Activated naive CD4-positive, alpha-beta T cell treated with anti-CD3 and anti-CD28 coated beads, Interleukin-2, amount 50 U/mL, for 24 hours (primary cell): ENCODE measurements at regions not wholly inside any gene's neighbourhood (a gene's known extent, or its start where the extent isn't known, plus 50 kb on each side); places are given as distances from the start of the nearest gene placed in this dataset.

Experiments
- H3K27ac Mint-ChIP-seq: one replicate; pipeline ENCODE4 v1.8.0; 2021; ENCODE audit warnings: mild to moderate bottlenecking, mixed read lengths
- H3K27me3 Mint-ChIP-seq: one replicate; pipeline ENCODE4 v1.8.0; 2021; ENCODE audit warnings: mixed read lengths
- H3K36me3 Mint-ChIP-seq: one replicate; pipeline ENCODE4 v1.8.0; 2021; ENCODE audit warnings: mixed read lengths
- H3K4me1 Mint-ChIP-seq: one replicate; pipeline ENCODE4 v1.8.0; 2021; ENCODE audit warnings: mixed read lengths
- H3K4me3 Mint-ChIP-seq: one replicate; pipeline ENCODE4 v1.8.0; 2021; ENCODE audit warnings: mild to moderate bottlenecking, mixed read lengths
- H3K9me3 Mint-ChIP-seq: one replicate; pipeline ENCODE4 v1.8.0; 2021; ENCODE audit warnings: mixed read lengths

- peaks cover 4% of the 10 kb centered on the region for H3K9me3 Mint-ChIP-seq
- H3K4me3 Mint-ChIP-seq, result no peak overlapping the region
- H3K27me3 Mint-ChIP-seq, result no peaks in the 10 kb centered on the region
- H3K36me3 Mint-ChIP-seq, result no peaks in the 10 kb centered on the region
- no peak overlapping the region for H3K27ac Mint-ChIP-seq
- no peaks in the 10 kb centered on the region for H3K4me1 Mint-ChIP-seq
These were observed 296.8 kb downstream of the WDR72 start for GRCh38 chr15:53462651-53463050.

- no peak overlapping the region for H3K4me3 Mint-ChIP-seq
- H3K27ac Mint-ChIP-seq, result no peak overlapping the region
- no peaks in the 10 kb centered on the region for H3K36me3 Mint-ChIP-seq
- H3K27me3 Mint-ChIP-seq, result no peaks in the 10 kb centered on the region
- no peaks in the 10 kb centered on the region for H3K4me1 Mint-ChIP-seq
- H3K9me3 Mint-ChIP-seq, result peaks cover 4% of the 10 kb centered on the region
These were observed 297.8 kb downstream of the WDR72 start for GRCh38 chr15:53461677-53462076.

GRCh38 chr15:53458736-53459135, 300.7 kb downstream of the WDR72 start:
- no peaks in the 10 kb centered on the region for H3K27me3 Mint-ChIP-seq
- peaks cover 2% of the 10 kb centered on the region for H3K9me3 Mint-ChIP-seq
- H3K36me3 Mint-ChIP-seq, result no peaks in the 10 kb centered on the region
- no peak overlapping the region for H3K4me3 Mint-ChIP-seq
- no peaks in the 10 kb centered on the region for H3K4me1 Mint-ChIP-seq
- H3K27ac Mint-ChIP-seq, result no peak overlapping the region

- Mint-ChIP-seq H3K27ac (no peak overlapping the region), H3K27me3 (no peaks in the 10 kb centered on the region), H3K4me3 (no peak overlapping the region), H3K4me1 (no peaks in the 10 kb centered on the region), H3K9me3 (no peaks in the 10 kb centered on the region), H3K36me3 (no peaks in the 10 kb centered on the region)
These were observed 302.0 kb downstream of the WDR72 start for GRCh38 chr15:53457479-53457878.

- no peaks in the 10 kb centered on the region for H3K36me3 Mint-ChIP-seq
- H3K9me3 Mint-ChIP-seq, result no peaks in the 10 kb centered on the region
- H3K4me3 Mint-ChIP-seq, result no peak overlapping the region
- no peaks in the 10 kb centered on the region for H3K4me1 Mint-ChIP-seq
- H3K27me3 Mint-ChIP-seq, result no peaks in the 10 kb centered on the region
- H3K27ac Mint-ChIP-seq, result no peak overlapping the region
These were observed 304.4 kb downstream of the WDR72 start for GRCh38 chr15:53454843-53455721.

GRCh38 chr15:53454535-53454842, 305.0 kb downstream of the WDR72 start:
- H3K4me1 Mint-ChIP-seq, result no peaks in the 10 kb centered on the region

GRCh38 chr15:53453253-53454105, 306.0 kb downstream of the WDR72 start:
- H3K9me3 Mint-ChIP-seq, result no peaks in the 10 kb centered on the region
- no peaks in the 10 kb centered on the region for H3K27me3 Mint-ChIP-seq
- H3K4me3 Mint-ChIP-seq, result no peak overlapping the region
- no peak overlapping the region for H3K27ac Mint-ChIP-seq
- H3K4me1 Mint-ChIP-seq, result no peaks in the 10 kb centered on the region
- H3K36me3 Mint-ChIP-seq, result no peaks in the 10 kb centered on the region

More at GRCh38 chr15:53454535-53454842, 305.0 kb downstream of the WDR72 start:
- no peaks in the 10 kb centered on the region for H3K27me3 Mint-ChIP-seq
- no peak overlapping the region for H3K4me3 Mint-ChIP-seq
- no peaks in the 10 kb centered on the region for H3K36me3 Mint-ChIP-seq
- no peak overlapping the region for H3K27ac Mint-ChIP-seq
- no peaks in the 10 kb centered on the region for H3K9me3 Mint-ChIP-seq

GRCh38 chr15:53448232-53449015, 311.0 kb downstream of the WDR72 start:
- Mint-ChIP-seq H3K9me3 (no peaks in the 10 kb centered on the region), H3K36me3 (no peaks in the 10 kb centered on the region), H3K4me1 (no peaks in the 10 kb centered on the region), H3K27me3 (no peaks in the 10 kb centered on the region), H3K27ac (no peak overlapping the region), H3K4me3 (no peak overlapping the region)

- Mint-ChIP-seq H3K27ac (no peak overlapping the region), H3K27me3 (no peaks in the 10 kb centered on the region), H3K9me3 (no peaks in the 10 kb centered on the region), H3K36me3 (no peaks in the 10 kb centered on the region), H3K4me3 (no peak overlapping the region), H3K4me1 (no peaks in the 10 kb centered on the region)
These were observed 311.7 kb downstream of the WDR72 start for GRCh38 chr15:53447742-53448141.

- Mint-ChIP-seq H3K27me3 (no peaks in the 10 kb centered on the region), H3K9me3 (no peaks in the 10 kb centered on the region), H3K27ac (no peak overlapping the region), H3K4me3 (no peak overlapping the region), H3K36me3 (no peaks in the 10 kb centered on the region), H3K4me1 (no peaks in the 10 kb centered on the region)
These were observed 312.3 kb downstream of the WDR72 start for GRCh38 chr15:53447053-53447574.

GRCh38 chr15:53446376-53446775, 313.1 kb downstream of the WDR72 start:
- Mint-ChIP-seq H3K4me3 (no peak overlapping the region), H3K9me3 (no peaks in the 10 kb centered on the region), H3K36me3 (no peaks in the 10 kb centered on the region), H3K27me3 (no peaks in the 10 kb centered on the region), H3K4me1 (no peaks in the 10 kb centered on the region), H3K27ac (no peak overlapping the region)

GRCh38 chr15:53445531-53445930, 313.9 kb downstream of the WDR72 start:
- no peaks in the 10 kb centered on the region for H3K9me3 Mint-ChIP-seq
- no peaks in the 10 kb centered on the region for H3K4me1 Mint-ChIP-seq
- no peak overlapping the region for H3K4me3 Mint-ChIP-seq

GRCh38 chr15:53437985-53438841, 321.2 kb downstream of the WDR72 start:
- no peak overlapping the region for H3K27ac Mint-ChIP-seq
- H3K4me3 Mint-ChIP-seq, result no peak overlapping the region
- H3K27me3 Mint-ChIP-seq, result no peaks in the 10 kb centered on the region
- no peaks in the 10 kb centered on the region for H3K9me3 Mint-ChIP-seq
- H3K36me3 Mint-ChIP-seq, result no peaks in the 10 kb centered on the region
- no peaks in the 10 kb centered on the region for H3K4me1 Mint-ChIP-seq

More at GRCh38 chr15:53445531-53445930, 313.9 kb downstream of the WDR72 start:
- no peaks in the 10 kb centered on the region for H3K27me3 Mint-ChIP-seq
- H3K36me3 Mint-ChIP-seq, result no peaks in the 10 kb centered on the region
- no peak overlapping the region for H3K27ac Mint-ChIP-seq

GRCh38 chr15:53437366-53437765, 322.1 kb downstream of the WDR72 start:
- Mint-ChIP-seq H3K9me3 (no peaks in the 10 kb centered on the region), H3K4me1 (no peaks in the 10 kb centered on the region), H3K36me3 (no peaks in the 10 kb centered on the region), H3K27me3 (no peaks in the 10 kb centered on the region), H3K27ac (no peak overlapping the region), H3K4me3 (no peak overlapping the region)
